ENCODE measurements at regions not wholly inside any gene's neighbourhood (a gene's known extent, or its start where the extent isn't known, plus 50 kb on each side); places are given as distances from the start of the nearest gene placed in this dataset.
A peak's percentile ranks its signal among the peaks of the same experiment; 100 is the strongest.

GRCh38 chr11:112388496-112388895, 127.8 kb upstream of the PLET1 start:
- intact Hi-C loops (cut with DNase I; ENCODE audit: low total_unique reads) = no loop called here
- no peak overlapping the region for H3K4me3 ChIP-seq
- H3K27me3 ChIP-seq = no peaks in the 10 kb centered on the region
- TF ChIP-seq POLR2A (IDR thresholded peaks at IDR 0.05) (no peak), EP300 (IDR thresholded peaks at IDR 0.05; ENCODE audit: low read depth) (no peak), POLR2AphosphoS5 (IDR thresholded peaks at IDR 0.05) (no peak)
- TF ChIP-seq, protein P1, sequence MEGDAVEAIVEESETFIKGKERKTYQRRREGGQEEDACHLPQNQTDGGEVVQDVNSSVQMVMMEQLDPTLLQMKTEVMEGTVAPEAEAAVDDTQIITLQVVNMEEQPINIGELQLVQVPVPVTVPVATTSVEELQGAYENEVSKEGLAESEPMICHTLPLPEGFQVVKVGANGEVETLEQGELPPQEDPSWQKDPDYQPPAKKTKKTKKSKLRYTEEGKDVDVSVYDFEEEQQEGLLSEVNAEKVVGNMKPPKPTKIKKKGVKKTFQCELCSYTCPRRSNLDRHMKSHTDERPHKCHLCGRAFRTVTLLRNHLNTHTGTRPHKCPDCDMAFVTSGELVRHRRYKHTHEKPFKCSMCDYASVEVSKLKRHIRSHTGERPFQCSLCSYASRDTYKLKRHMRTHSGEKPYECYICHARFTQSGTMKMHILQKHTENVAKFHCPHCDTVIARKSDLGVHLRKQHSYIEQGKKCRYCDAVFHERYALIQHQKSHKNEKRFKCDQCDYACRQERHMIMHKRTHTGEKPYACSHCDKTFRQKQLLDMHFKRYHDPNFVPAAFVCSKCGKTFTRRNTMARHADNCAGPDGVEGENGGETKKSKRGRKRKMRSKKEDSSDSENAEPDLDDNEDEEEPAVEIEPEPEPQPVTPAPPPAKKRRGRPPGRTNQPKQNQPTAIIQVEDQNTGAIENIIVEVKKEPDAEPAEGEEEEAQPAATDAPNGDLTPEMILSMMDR (IDR thresholded peaks at IDR 0.05) = no peak
- DNase-seq = no peak
- H3K36me3 ChIP-seq = no peaks in the 10 kb centered on the region
- in situ Hi-C loops (cut with MboI; ENCODE audit: low pct_ligation_motif_present in 1 of 4, low pct_unique_long_range_greater_than_20kb in 1 of 4, low sequenced_read_pairs in 3 of 4) = no loop called here
- no peaks in the 10 kb centered on the region for H3K9me3 ChIP-seq
- H3K4me1 ChIP-seq = no peaks in the 10 kb centered on the region
- H3K27ac ChIP-seq = peak overlapping the region in 1 of 4 donors; percentile 33

GRCh38 chr11:112391086-112391485, 130.4 kb upstream of the PLET1 start:
- Histone ChIP-seq H3K27me3 (no peaks in the 10 kb centered on the region), H3K4me3 (no peak overlapping the region), H3K4me1 (no peaks in the 10 kb centered on the region), H3K36me3 (no peaks in the 10 kb centered on the region), H3K27ac (no peak overlapping the region), H3K9me3 (no peaks in the 10 kb centered on the region)
- no peak for DNase-seq
- in situ Hi-C loops (cut with MboI; ENCODE audit: low pct_ligation_motif_present in 1 of 4, low pct_unique_long_range_greater_than_20kb in 1 of 4, low sequenced_read_pairs in 3 of 4) (no loop called here), intact Hi-C loops (cut with DNase I; ENCODE audit: low total_unique reads) (no loop called here)
- no peak for TF ChIP-seq EP300 (IDR thresholded peaks at IDR 0.05; ENCODE audit: low read depth)
- no peak for TF ChIP-seq POLR2AphosphoS5 (IDR thresholded peaks at IDR 0.05)
- TF ChIP-seq, protein P1 (IDR thresholded peaks at IDR 0.05) = no peak
- no peak for TF ChIP-seq POLR2A (IDR thresholded peaks at IDR 0.05)
- WGBS, 2 donors (ENCODE audit: low coverage in 1 of 2) = 31 to 43% methylated on average over 2 of the region's 2 CpGs

DNA sequence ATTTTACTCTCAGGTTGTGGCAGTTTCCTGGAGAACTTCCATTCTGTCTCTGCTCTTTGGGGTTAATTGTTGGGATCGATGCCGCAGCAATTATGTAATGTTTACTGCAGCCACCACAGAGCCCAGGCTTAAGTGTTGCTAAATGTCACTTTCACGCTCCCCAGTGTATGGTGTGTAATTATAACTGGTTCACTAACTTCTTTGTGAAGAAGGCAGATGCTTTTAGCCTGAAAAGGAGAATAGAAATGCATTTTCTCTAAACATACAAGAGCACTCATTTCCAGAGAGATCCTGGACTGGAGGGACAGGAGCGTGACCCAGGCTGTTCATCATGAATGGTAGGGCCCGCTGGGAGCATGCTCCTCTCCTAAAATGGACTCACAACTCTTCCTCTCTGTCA, 132.2 kb upstream of the PLET1 start:
- Histone ChIP-seq H3K4me3 (no peak overlapping the region), H3K36me3 (no peaks in the 10 kb centered on the region), H3K27me3 (no peaks in the 10 kb centered on the region), H3K27ac (no peak overlapping the region), H3K4me1 (no peaks in the 10 kb centered on the region), H3K9me3 (no peaks in the 10 kb centered on the region)
- 69 to 94% methylated on average over 3 to 5 of the region's 5 CpGs for WGBS, 2 donors (ENCODE audit: low coverage in 1 of 2)
- intact Hi-C loops (cut with DNase I; ENCODE audit: low total_unique reads) (no loop called here), in situ Hi-C loops (cut with MboI; ENCODE audit: low pct_ligation_motif_present in 1 of 4, low pct_unique_long_range_greater_than_20kb in 1 of 4, low sequenced_read_pairs in 3 of 4) (no loop called here)
- TF ChIP-seq POLR2A (IDR thresholded peaks at IDR 0.05) (no peak), POLR2AphosphoS5 (IDR thresholded peaks at IDR 0.05) (no peak), EP300 (IDR thresholded peaks at IDR 0.05; ENCODE audit: low read depth) (no peak)
- TF ChIP-seq, protein P1 (IDR thresholded peaks at IDR 0.05) = no peak
- DNase-seq = no peak

DNA sequence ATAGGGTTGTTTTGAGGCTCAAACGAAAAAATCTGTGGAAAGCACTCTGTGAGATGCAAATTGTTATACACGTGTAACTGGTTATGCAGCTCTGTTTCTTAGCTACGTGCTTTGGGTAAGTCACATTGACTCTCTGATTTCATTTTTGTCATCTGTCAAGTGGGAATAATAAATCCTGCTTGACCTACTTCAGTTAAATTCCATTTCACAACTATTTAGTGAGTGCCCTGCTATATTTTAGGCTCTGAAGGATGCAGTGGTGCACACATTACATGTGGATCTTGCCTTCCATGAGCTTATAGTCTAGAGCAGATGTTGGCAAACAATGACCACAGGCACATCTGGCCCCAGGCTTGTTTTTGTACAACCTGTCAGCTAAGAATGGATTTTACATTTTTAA, 133.6 kb upstream of the PLET1 start:
- TF ChIP-seq POLR2A (IDR thresholded peaks at IDR 0.05) = no peak
- 50 to 54% methylated on average over 1 to 3 of the region's 3 CpGs for WGBS, 2 donors (ENCODE audit: low coverage in 1 of 2)
- Histone ChIP-seq H3K4me1 (no peaks in the 10 kb centered on the region), H3K36me3 (no peaks in the 10 kb centered on the region), H3K27ac (no peak overlapping the region), H3K4me3 (no peak overlapping the region), H3K9me3 (no peaks in the 10 kb centered on the region), H3K27me3 (no peaks in the 10 kb centered on the region)
- intact Hi-C loops (cut with DNase I; ENCODE audit: low total_unique reads) (no loop called here), in situ Hi-C loops (cut with MboI; ENCODE audit: low pct_ligation_motif_present in 1 of 4, low pct_unique_long_range_greater_than_20kb in 1 of 4, low sequenced_read_pairs in 3 of 4) (no loop called here)
- no peak for DNase-seq

DNA sequence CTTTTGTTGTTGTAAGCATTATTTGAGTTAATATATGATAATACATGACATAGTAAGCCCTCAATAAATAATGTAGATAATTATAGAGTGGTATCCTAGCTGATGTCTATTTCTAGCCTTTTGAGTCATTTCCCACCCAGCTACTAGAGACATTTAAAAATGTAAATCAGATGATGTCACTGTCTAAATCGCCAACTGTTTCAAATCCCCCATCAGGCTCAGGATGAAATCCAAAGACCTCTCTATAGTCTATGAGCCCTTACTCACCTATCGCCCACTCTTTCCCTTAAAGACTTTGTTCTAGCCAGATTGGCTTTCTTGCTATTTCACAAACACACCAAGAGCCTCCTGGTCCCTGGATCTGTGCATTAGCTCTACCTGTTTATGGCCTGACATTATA, 135.4 kb upstream of the PLET1 start:
- no peak for DNase-seq
- Histone ChIP-seq H3K27me3 (no peaks in the 10 kb centered on the region), H3K27ac (no peak overlapping the region), H3K36me3 (no peaks in the 10 kb centered on the region), H3K9me3 (no peaks in the 10 kb centered on the region), H3K4me1 (no peaks in the 10 kb centered on the region), H3K4me3 (no peak overlapping the region)
- intact Hi-C loops (cut with DNase I; ENCODE audit: low total_unique reads) (no loop called here), in situ Hi-C loops (cut with MboI; ENCODE audit: low pct_ligation_motif_present in 1 of 4, low pct_unique_long_range_greater_than_20kb in 1 of 4, low sequenced_read_pairs in 3 of 4) (no loop called here)
- TF ChIP-seq, protein P1 (IDR thresholded peaks at IDR 0.05) = no peak
- TF ChIP-seq EP300 (IDR thresholded peaks at IDR 0.05; ENCODE audit: low read depth) (no peak), POLR2A (IDR thresholded peaks at IDR 0.05) (no peak)
- 82 to 95% methylated on average over 2 of the region's 2 CpGs for WGBS, 2 donors (ENCODE audit: low coverage in 1 of 2)

All from transverse colon (tissue), 4 donors.